Chondrocyte (in vitro differentiated cells): ENCODE measurements at regions not wholly inside any gene's neighbourhood (a gene's known extent, or its start where the extent isn't known, plus 50 kb on each side); places are given as distances from the start of the nearest gene placed in this dataset.

Source experiments
- DNase-seq: peaks from one replicate; pipeline ENCODE4 v3.0.0; 2021; ENCODE audit warnings: mixed read lengths, low spot score
- H3K27ac Mint-ChIP-seq: one replicate; pipeline ENCODE4 v1.8.0; 2021; ENCODE audit warnings: mild to moderate bottlenecking, moderate library complexity, mixed read lengths; ENCODE audit not compliant: unreplicated experiment
- H3K27me3 Mint-ChIP-seq: 2 replicates; pipeline ENCODE4 v1.8.0; 2021; ENCODE audit warnings: low read depth, mixed read lengths
- H3K36me3 Mint-ChIP-seq: 2 replicates; pipeline ENCODE4 v1.8.0; 2021; ENCODE audit warnings: low read depth, mixed read lengths
- H3K4me1 Mint-ChIP-seq: 2 replicates; pipeline ENCODE4 v1.8.0; 2021; ENCODE audit warnings: low read depth, mild to moderate bottlenecking, mixed read lengths
- H3K4me3 Mint-ChIP-seq: one replicate; pipeline ENCODE4 v1.8.0; 2021; ENCODE audit warnings: mild to moderate bottlenecking, moderate library complexity, mixed read lengths; ENCODE audit not compliant: unreplicated experiment
- H3K9me3 Mint-ChIP-seq: 2 replicates; pipeline ENCODE4 v1.8.0; 2021; ENCODE audit warnings: low read depth, mixed read lengths
- TF ChIP-seq, protein P1 (sequence below): fragments of 200-600 bp; sonication (generic); IDR thresholded peaks from 2 replicates; pipeline ENCODE4 v1.5.0; 2021; ENCODE audit warnings: antibody characterized with exemption, mild to moderate bottlenecking, moderate library complexity

DNA sequence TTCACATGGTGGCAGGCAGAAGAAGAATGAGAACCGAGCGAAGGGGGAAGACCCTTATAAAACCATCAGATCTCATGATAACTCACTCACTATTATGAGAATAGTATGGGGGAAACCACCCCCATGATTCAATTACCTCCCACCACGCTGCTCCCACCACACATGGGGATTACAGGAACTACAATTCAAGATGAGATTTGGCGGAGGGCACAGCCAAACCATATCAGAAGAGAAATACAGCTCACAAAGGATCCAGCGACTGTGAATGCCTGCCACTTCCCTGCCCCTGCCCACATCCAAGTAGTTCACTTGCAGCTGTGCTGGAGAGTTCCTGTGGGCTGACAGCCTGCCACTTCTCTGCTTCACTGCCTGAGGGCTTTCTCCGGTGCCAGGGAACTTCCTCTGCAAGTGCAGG is 148.7 kb downstream of the C7orf25 start:
- H3K9me3 Mint-ChIP-seq, result peaks cover 6% of the 10 kb centered on the region
- no peak for DNase-seq
- H3K27ac Mint-ChIP-seq, result no peak overlapping the region
- peaks cover 5% of the 10 kb centered on the region for H3K36me3 Mint-ChIP-seq
- peaks cover 24% of the 10 kb centered on the region for H3K27me3 Mint-ChIP-seq
- TF ChIP-seq, protein P1, sequence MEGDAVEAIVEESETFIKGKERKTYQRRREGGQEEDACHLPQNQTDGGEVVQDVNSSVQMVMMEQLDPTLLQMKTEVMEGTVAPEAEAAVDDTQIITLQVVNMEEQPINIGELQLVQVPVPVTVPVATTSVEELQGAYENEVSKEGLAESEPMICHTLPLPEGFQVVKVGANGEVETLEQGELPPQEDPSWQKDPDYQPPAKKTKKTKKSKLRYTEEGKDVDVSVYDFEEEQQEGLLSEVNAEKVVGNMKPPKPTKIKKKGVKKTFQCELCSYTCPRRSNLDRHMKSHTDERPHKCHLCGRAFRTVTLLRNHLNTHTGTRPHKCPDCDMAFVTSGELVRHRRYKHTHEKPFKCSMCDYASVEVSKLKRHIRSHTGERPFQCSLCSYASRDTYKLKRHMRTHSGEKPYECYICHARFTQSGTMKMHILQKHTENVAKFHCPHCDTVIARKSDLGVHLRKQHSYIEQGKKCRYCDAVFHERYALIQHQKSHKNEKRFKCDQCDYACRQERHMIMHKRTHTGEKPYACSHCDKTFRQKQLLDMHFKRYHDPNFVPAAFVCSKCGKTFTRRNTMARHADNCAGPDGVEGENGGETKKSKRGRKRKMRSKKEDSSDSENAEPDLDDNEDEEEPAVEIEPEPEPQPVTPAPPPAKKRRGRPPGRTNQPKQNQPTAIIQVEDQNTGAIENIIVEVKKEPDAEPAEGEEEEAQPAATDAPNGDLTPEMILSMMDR, result no peak
- H3K4me1 Mint-ChIP-seq, result no peaks in the 10 kb centered on the region
- no peak overlapping the region for H3K4me3 Mint-ChIP-seq

DNA sequence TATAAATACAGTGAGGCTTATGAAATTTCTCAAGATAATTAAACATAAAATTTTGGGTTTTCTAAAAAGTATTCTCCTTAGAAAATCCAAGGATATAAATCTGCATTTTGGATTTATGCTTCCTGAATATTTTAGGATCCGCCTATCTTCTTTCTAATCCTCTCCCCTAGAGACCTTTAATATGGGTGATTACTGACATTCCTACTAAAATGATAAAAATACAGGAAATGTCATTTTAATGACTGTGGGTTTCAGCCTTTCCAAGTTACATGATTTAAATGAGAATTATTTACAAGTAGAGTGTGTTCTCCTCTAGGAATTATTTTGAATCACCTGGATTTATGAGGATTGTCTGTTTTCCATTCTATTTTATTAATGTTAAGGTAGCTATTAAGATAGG is 150.4 kb downstream of the C7orf25 start:
- no peak for DNase-seq
- peaks cover 5% of the 10 kb centered on the region for H3K36me3 Mint-ChIP-seq
- H3K27ac Mint-ChIP-seq, result no peak overlapping the region
- no peak overlapping the region for H3K4me3 Mint-ChIP-seq
- no peaks in the 10 kb centered on the region for H3K4me1 Mint-ChIP-seq
- TF ChIP-seq, protein P1, result no peak
- H3K27me3 Mint-ChIP-seq, result peaks cover 21% of the 10 kb centered on the region
- H3K9me3 Mint-ChIP-seq, result peaks cover 6% of the 10 kb centered on the region

DNA sequence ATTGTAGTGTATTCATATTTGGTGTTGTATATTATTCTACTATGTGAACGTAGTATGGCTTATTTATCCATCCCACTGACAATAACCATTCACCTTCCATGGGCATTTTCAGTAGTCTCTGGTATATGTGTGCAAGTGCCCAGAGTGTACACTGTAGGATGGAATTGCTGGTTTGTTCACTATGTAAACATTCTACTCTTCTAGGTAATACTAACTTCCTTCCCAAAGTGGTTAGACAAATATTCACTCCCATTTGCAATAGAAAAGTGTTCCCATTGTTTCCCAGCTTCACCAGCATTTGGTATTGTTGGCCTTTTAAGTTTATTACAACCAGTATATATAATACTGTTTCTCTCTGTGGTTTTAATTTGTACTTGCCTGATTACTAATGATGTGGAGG is 153.7 kb downstream of the C7orf25 start:
- Mint-ChIP-seq H3K9me3 (peaks cover 6% of the 10 kb centered on the region), H3K4me3 (no peak overlapping the region), H3K27ac (no peak overlapping the region), H3K36me3 (peaks cover 3% of the 10 kb centered on the region), H3K4me1 (no peaks in the 10 kb centered on the region), H3K27me3 (peaks cover 2% of the 10 kb centered on the region)
- TF ChIP-seq, protein P1, result no peak
- DNase-seq, result no peak

DNA sequence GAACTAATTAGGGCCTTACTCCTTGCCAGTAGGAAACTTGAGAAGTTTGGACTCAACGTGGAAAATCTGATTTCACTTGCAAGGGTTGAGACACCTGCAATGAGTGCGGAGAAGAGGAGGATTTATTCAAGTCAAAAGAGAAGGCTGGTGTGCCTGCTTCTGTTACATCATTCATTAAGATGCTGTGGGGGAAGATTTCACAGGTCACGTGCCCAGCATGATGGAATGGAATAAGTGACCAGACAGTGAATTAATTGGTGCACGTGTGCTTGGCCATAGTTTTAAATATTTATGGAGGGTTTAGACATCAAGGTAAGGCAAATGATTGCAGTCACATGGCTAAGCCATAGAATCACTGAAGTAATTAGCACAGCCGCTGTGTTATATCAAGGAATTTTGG is 155.0 kb downstream of the C7orf25 start:
- Mint-ChIP-seq H3K9me3 (peaks cover 6% of the 10 kb centered on the region), H3K4me3 (no peak overlapping the region), H3K27ac (no peak overlapping the region), H3K27me3 (peaks cover 2% of the 10 kb centered on the region), H3K4me1 (no peaks in the 10 kb centered on the region), H3K36me3 (peaks cover 3% of the 10 kb centered on the region)
- TF ChIP-seq, protein P1, result no peak
- no peak for DNase-seq

DNA sequence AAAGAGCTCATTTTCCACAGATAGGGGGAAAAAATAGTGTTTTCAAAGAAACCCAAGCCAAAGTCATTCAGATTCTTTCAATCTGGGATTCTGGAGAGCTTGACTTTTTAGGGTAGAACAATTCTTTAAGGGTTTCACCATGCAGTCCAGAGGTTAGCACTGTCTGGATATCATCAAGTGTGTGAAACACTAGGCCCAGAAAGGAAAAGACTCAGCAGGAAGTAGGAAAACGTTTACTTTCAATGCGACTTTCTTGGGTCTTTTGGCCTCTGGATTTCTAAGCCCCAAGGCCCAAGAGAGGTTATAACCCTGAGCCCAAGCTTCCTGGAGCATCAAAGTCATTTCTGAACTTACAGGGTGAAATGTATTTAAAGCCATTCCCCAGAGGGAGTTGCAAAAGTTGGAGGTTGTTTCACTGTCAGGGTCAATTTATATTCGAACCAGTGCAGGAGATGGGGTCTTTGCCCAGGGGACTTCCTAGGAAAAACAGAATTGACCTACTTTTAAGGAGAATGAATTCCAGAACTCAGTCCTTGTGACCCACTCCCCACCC is 158.0 kb downstream of the C7orf25 start:
- Mint-ChIP-seq H3K27me3 (no peaks in the 10 kb centered on the region), H3K4me1 (no peaks in the 10 kb centered on the region), H3K4me3 (no peak overlapping the region), H3K9me3 (peaks cover 10% of the 10 kb centered on the region), H3K27ac (no peak overlapping the region), H3K36me3 (peaks cover 3% of the 10 kb centered on the region)
- DNase-seq, result no peak
- TF ChIP-seq, protein P1, result no peak
